ENCODE measurements at regions not wholly inside any gene's neighbourhood (a gene's known extent, or its start where the extent isn't known, plus 50 kb on each side); places are given as distances from the start of the nearest gene placed in this dataset.
"Not testable (repeated sequence)": the region's sequence is repeated elsewhere in the genome, so short reads cannot be mapped to it uniquely, and the experiment has no call there.

DNA sequence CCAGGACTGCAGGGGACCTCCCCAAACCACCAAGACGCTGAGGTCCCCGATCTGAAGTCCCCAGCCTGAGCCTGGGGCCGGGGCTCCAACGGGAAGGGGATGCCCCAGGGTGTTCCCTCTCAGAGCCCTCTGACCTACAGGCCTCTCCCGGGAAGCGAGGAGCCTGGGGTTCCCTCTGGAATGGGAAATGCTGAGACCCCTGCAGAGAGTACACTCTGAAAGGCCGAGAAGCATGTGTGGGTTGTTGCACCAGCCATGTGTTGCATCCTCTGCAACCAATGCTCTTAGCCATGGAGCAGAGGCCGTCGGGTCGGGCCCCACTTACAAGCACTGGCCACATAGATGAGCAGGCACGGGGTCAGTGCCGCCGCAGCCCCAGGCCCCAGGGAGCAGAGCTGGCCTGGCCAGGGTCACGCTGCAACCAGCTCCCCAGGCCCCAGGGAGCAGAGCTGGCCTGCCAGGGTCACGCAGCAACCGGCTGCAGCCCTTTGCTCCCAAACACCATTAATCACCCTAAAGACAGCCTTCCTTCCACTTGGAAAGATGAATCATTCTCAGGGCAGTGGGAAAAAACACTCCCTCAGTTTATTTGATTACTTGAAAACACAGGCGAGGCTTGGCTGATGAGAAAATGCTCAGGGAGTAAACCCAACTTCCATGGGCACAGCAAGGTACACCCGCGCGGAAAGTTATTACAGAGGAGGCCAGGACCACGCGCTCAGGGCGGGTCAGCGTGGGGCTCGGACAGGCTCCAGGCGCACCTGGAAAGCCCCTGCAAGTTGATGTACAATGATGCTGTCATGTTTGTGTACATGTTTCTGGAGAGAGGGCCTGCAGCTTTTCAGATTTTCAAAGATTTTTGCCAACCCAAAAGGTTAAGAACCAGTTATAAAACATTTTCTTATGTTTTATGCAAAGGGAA, 78.0 kb upstream of the AFDN start:
- TF ChIP-seq, protein P1, sequence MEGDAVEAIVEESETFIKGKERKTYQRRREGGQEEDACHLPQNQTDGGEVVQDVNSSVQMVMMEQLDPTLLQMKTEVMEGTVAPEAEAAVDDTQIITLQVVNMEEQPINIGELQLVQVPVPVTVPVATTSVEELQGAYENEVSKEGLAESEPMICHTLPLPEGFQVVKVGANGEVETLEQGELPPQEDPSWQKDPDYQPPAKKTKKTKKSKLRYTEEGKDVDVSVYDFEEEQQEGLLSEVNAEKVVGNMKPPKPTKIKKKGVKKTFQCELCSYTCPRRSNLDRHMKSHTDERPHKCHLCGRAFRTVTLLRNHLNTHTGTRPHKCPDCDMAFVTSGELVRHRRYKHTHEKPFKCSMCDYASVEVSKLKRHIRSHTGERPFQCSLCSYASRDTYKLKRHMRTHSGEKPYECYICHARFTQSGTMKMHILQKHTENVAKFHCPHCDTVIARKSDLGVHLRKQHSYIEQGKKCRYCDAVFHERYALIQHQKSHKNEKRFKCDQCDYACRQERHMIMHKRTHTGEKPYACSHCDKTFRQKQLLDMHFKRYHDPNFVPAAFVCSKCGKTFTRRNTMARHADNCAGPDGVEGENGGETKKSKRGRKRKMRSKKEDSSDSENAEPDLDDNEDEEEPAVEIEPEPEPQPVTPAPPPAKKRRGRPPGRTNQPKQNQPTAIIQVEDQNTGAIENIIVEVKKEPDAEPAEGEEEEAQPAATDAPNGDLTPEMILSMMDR (IDR thresholded peaks at IDR 0.05; ENCODE audit: extremely low read depth, missing control alignments), result no peak
- no peak for DNase-seq (ENCODE audit: low spot score)

DNA sequence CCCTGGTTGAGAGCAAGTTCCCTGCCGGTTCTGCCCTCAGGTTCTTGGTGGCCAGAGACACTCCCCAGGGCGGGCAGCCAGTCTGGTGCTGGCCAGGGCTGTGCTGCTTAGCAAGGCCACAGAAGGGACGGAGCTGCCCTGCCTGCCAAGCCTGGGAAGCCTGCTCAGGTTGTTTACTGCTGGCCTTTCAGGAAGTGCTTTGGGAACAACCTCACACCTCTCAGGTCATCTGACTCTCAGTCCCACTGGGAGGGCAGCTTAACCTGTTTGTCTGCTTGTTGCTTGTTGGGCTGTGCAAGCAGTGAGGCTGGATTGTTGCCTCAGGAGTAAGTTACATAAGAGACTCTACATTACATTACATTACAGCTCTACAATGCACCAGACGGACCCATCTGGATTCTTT, 75.8 kb upstream of the AFDN start:
- TF ChIP-seq, protein P1 (IDR thresholded peaks at IDR 0.05; ENCODE audit: extremely low read depth, missing control alignments), result no peak
- no peak for DNase-seq (ENCODE audit: low spot score)

DNA sequence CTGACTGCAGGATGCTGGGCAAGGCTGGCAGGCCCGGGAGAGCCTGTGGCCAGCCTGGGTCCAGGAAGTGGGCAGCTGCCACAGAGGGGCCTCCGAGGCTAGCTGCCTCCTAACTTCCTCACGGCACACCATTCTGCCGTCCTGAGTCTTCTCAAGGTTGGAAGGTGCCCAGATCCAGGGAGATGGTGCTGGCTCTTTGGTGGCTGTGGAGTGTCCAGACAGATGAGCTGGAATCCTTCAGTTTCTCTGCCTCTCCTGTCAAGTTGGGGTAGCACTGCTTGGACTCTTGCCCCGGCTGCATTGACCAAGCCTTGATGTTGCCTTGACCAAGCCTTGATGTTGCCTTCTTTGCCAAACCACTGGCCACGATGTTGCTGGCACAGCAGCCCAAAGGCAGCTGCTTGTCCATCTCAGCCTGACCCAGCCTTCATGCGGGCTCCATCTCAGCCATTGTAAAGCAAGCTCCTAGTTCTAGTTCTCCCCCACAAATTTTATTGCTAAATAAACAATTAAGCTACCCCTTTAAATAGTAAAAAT, 75.1 kb upstream of the AFDN start:
- TF ChIP-seq, protein P1 (IDR thresholded peaks at IDR 0.05; ENCODE audit: extremely low read depth, missing control alignments), result no peak
- no peak for DNase-seq (ENCODE audit: low spot score)

DNA sequence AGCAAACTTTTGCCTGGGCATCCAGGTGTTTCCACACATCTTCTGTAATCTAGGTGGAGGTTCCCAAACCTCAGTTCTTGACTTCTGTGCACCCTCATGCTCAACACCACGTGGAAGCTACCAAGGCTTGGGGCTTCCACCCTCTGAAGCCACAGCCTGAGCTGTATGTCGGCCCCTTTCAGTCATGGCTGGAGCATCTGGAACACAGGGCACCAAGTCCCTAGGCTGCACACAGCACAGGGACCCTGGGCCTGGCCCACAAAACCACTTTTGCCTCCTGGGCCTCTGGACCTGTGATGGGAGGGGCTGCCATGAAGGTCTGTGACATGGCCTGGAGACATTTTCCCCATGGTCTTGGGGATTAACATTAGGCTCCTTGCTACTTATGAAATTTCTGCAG, 73.4 kb upstream of the AFDN start:
- not testable (repeated sequence) for DNase-seq (ENCODE audit: low spot score)

DNA sequence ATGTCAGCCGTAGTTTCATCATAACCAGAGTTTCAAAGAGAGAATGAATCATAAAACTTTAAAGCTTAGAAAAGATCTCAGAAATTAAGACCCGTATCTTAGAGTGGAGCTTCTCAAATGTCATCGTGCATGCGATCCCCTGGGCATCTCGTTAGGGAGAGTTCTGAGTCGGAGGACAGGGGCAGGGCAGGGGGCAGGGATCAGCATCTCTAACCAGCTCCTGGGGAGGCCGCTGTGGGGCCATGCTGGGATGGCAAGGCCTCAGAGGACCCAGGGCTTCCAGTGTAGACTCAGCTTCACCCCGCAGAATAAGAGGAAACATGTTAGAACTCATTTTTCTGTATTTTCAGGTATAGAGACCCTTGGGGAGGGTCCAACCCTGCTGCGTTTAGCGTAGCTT, 72.0 kb upstream of the AFDN start:
- TF ChIP-seq, protein P1 (IDR thresholded peaks at IDR 0.05; ENCODE audit: extremely low read depth, missing control alignments), result no peak
- DNase-seq (ENCODE audit: low spot score), result no peak

DNA sequence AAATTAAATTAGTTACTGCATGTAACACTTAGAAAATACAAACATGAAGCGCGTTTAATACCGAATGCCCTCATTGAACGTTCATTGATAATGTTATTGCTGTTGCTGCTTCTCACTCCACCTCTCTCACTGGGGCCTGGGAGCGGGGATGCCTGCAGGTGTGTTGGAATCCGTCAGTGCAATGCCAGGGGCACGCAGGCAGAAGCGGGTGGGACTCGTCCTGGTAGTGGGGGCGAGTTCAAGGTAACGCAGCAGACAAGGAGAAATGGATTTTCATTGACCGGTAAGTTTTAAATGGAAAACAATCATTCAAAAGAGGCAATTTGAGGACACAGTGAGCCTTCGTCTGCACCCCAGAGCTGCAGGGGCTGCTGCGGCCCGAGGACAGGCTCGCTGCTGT, 71.2 kb upstream of the AFDN start:
- no peak for DNase-seq (ENCODE audit: low spot score)
- TF ChIP-seq, protein P1 (IDR thresholded peaks at IDR 0.05; ENCODE audit: extremely low read depth, missing control alignments), result no peak

DNA sequence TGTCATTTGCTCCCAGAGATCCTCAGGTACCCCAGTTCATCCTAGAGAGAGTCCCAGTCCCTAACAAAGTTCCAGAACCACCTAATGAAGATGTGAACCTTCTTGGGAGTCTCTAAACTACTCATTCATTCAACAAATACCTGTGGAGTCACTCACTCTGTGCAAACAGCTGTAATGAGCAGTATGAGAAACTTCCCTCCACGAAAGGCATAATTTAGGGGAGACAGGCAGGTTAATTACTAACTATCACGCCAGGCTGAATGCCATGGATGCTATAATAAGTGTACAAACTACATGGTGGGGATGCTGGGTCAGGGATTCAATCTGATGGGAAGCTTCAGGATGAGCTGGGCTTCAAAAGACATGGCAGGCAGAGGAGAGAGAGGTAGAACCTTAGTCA, 70.1 kb upstream of the AFDN start:
- no peak for DNase-seq (ENCODE audit: low spot score)
- TF ChIP-seq, protein P1 (IDR thresholded peaks at IDR 0.05; ENCODE audit: extremely low read depth, missing control alignments), result no peak

All from GM20000 (cell line).